ENCODE measurements at regions not wholly inside any gene's neighbourhood (a gene's known extent, or its start where the extent isn't known, plus 50 kb on each side); places are given as distances from the start of the nearest gene placed in this dataset.
"Not testable (repeated sequence)": the region's sequence is repeated elsewhere in the genome, so short reads cannot be mapped to it uniquely, and the experiment has no call there.

DNA sequence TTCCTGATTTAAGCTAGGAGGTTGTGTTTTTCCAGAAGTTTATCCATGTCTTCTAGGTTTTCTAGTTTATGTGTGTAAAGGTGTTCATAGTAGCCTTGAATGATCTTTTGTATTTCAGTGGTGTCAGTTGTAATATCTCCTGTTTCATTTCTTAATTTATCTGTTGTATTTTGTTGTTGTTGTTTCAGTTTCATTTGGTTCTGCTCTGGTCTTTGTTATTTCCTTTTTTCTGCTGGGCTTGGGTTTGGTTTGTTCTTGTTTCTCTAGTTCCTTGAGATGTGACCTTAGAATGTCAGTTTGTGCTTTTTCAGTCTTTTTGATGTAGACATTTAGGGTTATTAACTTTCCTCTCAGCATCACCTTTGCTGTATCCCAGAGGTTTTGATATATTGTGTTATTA is 62.8 kb downstream of the SCP2D1 start:
- not testable (repeated sequence) for DNase-seq

DNA sequence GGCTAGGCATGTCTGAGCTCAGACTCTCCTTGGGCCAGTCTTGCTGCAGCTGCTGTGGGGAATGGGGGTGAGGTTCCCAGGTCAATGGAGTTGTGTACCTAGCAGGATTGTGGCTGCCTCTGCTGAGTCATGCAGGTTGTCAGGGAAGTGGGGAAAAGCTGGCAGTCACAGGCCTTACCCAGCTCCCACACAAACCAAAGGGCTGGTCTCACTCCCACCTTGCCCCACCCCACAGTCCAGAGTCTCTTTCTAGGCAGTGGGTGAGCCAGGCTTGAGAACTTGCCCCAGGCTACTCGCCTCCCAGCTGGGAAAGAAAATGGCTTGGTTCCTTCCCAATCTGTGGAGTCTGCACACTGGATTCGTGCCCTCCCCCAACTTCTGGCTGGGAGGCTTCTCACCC is 65.7 kb downstream of the SCP2D1 start:
- no peak for DNase-seq

DNA sequence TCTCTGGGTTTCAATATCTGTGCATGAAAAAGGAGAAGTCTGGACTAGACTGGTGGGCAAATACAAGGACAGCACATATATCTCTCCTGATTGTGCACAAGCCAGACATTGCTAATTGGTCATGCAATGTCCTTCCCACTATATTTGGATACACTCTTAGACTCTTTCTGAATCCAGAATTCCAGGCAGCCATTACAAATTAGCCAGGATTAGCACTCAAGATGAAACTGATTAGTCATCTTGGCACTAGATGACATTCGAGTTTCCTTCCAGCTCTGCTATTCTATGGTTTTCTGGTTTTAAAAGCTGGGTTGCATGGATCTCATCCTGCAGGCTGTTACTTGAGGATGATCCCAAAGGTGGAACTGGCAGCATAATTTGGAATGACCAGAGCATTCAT is 73.2 kb downstream of the SCP2D1 start:
- DNase-seq = no peak

DNA sequence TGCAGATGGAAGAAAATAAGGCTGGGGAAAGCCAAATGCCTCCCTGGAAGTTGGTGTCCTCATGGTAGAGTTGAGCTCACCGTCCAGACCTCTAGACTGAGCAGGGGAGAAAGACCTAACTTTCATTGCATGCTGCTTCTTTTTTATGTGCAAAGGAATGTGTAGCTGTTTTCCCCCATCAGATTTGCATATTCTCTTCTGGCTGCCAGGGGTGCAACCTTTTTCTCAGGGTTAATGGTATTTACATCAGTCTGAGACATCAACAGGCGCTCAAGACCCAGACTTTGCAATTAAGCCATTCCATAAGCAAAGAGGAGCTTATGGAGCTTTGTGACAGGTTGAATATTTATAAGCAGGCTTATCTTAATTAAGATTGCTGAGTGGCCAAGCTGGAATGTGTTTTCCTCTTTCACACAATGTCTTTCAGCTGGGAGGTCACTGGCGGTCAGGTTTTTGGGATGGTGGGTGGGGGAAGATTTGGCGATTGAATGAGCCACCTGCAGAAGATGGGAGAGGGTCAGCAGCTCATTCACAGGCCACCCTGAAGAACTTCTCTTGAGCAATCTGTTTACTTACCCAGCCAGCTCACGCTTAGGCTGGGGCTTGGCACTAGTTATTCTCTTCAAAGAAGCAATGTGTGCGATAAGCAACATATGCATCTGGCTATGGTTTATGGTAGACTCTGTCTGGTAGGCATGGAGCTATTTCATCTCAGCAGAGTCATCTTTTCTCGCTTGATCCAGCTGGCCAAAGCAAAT is 88.6 kb downstream of the SCP2D1 start:
- no peak for DNase-seq

DNA sequence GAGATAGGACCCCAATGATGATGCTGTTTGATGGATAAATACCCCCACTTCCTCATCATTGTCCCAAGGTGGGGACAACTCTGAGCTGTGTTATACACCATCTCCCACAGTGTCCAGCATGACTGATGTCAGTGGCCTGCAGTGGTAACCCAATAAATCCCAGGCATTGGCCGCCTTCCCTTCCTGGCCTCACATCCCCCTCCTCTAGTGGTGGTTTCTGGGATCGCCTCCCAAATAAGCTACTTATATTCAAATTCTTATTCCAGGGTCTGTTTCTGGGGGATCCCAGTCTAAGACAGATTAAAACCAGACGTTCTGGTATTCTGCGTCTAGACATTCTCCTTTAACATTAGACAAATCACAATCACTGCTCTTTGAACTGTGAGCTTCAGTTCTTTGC is 90.6 kb downstream of the SCP2D1 start:
- DNase-seq = no peak

DNA sequence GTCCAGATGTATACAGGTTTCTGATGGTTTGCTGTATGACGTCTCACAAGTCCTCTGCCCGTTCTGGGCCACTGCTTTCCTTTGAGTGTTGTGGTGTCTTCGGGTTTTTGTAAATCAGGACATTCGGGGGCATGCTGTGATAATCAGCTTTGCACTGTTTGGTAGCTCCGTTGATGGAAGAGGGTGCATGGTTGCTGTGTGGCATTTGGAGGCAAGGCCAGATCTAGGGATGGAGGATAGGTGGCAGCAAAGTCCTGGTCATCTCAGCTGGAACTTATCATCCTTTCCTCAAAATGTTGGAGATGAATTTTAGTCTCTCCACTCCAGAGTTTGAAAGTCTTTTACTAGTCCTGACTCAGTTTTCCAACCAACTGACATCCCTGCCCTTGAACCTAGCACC is 91.0 kb downstream of the SCP2D1 start:
- no peak for DNase-seq

DNA sequence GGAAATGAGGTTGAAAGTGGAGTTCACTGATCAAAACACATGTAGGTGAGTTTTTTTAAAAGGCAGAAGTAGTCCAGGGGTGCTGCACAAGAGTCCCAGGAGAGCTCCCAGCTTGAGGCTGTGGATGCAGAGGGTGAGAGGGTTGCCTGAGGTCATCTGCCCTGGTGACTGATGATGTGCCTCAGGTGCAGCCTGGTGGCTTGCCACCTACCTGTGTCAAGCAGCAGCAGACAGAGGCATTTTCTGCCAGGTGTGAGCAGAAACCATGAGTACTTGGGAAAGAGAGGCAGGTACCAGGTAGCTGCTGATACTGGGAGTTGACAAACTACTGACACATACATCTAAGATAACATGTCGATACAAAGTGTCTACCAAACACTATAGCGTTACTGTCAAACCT is 92.5 kb downstream of the SCP2D1 start:
- no peak for DNase-seq

DNA sequence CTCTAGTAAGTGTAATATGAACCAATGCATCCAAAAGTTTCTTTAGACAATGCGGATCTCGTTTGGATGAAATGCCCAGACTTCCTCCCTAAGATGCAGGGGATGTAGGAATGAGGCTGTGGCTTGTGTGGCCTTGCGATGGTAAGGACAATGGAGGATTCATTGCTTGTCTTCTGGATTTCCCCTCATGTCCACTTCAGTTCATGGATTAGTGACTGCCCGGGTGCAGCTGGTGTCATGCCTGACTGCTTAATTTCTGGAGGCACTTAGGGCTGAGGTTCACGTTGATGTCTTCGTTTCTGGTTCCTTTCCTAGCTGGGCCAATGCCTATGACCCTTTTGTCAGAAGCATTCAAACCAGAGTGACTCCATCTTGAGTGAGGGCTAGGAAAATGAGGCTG is 93.8 kb downstream of the SCP2D1 start:
- no peak for DNase-seq

DNA sequence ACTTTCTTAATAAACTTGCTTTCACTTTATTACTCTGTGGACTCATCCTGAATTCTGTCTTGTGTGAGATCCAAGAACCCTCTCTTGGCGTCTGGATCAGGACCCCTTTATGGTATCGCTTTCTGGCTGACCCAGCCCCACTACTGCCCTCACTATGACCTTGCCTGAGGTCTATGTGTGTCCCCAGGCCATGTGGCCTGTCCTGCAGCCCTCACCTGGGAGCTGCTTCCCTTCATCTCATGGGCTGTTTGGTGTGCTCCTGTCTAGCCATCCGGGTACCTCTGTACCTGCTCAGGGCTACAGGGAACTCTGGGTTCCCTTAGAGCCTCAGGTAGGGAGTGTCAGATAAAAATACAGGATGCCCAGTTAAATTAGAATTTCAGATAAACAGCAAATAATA is 94.5 kb downstream of the SCP2D1 start:
- DNase-seq = no peak

DNA sequence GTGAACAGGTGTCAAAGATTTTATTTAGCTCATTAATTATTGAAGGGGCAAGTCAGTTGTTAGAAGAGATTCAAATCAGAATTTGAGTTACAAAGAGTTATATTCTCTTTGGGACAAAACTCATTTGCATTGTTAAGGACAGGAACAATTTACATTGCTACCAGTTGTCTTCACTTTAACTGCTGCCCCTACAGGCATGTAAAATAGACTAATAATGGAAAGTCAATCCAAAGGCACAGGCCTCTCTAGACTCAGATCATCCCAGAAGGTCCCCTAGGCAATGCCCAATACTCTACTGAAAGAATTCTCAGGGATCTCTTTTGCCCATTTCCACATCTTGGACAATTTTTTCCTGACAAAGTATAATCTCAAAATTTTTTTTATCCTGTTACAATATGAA is 95.7 kb downstream of the SCP2D1 start:
- no peak for DNase-seq

DNA sequence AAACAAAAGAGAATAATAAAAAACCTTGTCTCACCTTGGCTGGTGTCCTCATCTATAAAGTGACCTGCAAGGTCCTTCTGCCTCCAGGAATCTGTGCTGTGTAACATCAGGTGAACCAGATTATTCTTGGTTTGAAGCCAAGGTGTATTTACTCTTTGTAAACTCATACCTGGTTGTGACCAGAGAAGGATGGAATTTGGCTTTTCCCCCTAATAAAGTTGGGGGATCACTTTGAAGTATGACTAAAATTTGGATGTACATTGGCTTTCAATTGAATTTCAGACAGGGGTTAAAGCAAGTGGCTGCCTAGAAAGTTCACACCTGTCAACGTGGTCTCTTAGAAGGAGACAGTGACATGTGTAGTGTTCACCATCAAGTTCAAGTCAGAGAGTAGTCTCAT is 100.1 kb downstream of the SCP2D1 start:
- DNase-seq = no peak

DNA sequence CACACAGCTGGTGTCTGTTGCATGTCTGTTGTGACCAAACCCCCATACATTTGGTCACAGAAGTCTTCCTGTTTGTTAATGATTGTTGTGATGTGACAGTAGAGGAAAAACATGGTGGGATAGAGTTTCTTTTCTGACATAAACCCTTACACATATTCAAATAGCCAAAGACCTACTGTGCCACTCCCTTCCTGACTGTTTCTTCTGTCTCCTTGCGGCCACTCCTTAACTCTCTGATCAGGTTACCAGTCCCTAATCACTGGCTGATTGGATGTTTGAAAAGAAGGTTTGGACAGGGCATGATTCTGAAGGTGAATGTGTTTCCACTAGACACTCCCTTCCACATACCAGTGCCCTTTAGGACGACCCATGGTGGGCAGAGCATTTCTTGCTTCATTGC is 101.2 kb downstream of the SCP2D1 start:
- no peak for DNase-seq

DNA sequence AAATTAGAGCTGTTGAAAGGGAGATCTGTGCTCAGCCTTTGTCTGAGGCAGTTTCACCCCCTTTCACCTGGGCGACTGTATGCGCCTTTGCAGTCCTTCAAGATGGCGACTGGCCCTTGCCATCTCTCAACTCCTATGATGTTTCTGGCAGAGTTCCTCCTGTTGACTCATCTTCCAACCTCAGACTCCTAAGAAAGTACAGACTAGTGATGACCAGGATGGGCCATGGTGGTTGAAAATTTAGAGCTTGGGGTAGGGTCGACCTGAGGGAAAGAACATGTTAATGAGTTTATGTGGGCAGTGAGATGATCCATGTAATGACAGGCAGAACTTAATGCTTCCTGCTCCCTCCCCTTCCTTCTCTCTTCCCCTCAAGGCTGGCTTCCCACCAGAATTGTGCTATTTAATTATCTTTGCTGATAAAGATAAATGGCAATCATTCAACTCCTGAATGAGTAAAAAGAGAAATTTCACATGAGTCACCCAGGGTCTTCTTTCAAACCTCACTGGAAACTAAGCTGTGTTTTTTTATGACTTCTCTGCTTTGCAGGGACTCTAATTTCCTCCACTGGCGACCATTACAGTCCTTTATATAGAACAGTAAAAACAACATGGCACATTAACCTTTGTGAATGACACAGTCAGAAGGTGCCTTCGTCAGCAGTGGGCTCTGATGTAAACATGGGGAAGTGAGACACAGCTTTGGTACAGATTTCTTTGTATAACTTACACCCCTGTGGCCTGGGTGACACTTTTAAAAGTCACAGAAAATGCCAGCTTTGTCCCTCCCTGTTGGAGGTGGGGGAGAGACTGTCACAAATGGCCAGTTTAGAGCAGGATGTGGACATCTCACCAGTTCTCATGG is 103.5 kb downstream of the SCP2D1 start:
- DNase-seq = no peak

DNA sequence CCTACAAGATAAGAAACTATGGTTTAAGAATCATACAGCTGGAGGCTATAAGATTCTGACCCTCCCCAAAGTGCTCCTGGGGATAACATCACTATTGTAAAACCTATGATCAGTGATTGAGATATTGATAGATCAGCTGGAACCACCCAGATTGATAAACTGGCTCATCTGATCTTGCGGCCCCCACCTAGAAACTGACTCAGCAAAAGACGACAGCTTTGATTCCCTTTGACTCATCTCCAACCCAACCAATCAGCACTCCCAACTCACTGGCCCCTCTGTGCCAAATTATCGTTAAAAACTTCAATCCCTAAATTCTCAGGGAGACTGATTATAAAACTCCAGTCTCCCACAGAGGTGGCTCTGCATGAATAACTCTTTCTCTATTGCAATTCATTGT is 106.4 kb downstream of the SCP2D1 start:
- DNase-seq = no peak

DNA sequence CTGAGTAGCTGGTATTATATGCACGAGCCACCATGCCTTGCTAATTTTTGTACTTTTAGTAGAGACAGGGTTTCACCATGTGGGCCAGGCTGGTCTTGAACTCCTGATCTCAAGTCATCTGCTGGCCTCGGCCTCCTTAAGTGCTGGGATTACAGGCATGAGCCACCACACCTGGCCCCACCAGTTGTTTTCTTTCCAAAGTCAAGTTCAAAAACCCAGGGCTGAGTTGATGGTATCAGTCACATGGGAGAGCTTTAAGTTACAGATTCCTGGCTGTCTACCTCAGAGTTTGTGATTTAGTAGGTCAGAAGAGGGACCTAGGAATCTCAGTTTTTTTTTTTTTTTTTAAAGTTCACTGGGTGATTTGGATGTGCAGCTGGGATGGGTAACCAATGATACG is 107.7 kb downstream of the SCP2D1 start:
- no peak for DNase-seq

DNA sequence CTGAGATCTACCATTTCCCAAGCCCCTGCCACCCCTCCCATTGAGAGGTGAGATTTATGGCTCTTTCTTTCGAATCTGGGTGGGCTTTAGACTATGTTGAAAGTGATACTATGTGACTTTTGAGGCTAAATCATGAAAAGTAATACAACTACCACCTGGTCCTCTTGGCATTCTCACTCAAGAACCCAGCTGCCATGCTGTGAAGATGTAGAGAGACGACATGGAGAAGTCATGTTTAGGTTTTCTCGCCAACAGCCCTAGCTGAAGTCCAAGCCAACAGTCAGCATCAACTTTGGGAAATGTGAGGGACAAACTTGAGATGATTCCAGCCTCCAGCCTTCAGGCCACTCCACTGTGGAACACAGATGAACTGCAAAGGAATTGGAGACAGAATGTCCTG is 108.7 kb downstream of the SCP2D1 start:
- no peak for DNase-seq

DNA sequence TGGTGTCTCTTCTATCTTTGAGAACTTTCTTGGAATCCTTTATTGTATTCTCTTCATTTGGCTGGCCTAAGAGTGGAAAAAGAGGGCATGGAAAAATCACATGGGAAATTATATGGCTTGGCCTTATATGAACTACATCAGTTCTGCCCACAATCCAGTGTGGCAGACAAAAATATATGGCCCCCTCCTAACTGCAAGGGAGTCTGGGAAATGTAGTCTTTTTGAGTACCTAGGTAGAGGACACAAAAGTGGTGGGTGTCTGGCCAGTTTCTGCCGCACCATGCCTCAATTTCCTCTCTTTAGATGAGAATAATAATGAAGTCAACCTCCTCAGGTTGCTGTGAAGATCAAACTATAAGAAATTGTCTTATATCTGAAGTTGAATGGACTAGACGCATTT is 109.3 kb downstream of the SCP2D1 start:
- DNase-seq = no peak

DNA sequence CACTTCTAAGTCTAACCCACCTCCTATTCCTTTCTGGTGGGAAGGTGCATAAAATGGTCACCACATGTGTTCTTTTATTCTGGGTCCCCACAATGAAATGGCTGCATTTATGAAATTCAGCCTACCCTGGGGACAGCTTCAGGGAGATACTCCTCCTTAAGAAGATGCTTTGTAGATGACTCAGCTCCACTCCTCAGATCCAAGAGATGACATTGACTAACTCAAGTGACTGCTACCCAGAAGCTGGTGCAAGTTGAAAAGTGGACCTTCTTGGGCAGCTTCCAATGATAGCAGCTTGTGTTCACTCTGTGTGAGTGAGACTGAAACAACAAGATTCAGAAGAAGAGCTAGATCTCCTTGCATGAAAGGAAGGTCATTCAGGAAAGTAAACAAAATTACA is 113.4 kb downstream of the SCP2D1 start:
- no peak for DNase-seq

DNA sequence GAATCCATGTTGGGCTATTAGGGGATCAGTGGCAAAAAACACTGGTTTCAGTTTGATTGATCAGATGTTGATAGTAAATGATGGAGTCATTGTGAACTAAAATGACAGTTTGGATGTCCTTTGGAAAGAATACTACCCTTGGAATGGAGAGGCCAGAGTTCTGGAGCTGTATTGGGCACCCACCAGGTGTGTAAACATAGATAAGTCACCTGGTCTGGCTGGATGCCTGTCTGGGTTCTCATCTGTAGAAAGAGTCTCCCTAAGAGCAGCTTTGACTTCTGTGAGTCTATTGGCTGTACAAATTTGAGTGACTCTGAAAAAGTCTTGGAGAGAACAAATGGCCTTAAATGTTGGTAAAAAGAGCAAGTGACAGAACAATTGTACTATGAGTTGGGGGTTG is 115.0 kb downstream of the SCP2D1 start:
- no peak for DNase-seq

DNA sequence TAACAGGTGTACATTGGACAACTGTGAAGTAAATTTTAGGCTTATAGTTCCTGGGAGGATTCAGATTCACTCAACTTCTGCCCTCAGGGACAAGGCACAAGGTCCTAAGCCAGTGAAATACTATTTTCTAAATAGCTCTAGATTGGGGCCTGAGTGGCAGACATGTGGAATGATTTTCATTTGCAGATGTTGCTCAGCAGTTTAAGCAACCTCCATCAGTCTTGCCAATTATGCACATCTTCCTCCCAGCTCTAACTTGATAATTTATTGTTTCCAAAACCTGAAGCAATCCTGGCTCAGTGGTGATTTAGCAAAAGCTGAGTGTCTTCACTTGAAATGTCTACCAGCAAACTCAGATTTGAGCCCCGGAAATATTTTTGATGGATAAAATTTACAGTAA is 116.2 kb downstream of the SCP2D1 start:
- DNase-seq = no peak

DNA sequence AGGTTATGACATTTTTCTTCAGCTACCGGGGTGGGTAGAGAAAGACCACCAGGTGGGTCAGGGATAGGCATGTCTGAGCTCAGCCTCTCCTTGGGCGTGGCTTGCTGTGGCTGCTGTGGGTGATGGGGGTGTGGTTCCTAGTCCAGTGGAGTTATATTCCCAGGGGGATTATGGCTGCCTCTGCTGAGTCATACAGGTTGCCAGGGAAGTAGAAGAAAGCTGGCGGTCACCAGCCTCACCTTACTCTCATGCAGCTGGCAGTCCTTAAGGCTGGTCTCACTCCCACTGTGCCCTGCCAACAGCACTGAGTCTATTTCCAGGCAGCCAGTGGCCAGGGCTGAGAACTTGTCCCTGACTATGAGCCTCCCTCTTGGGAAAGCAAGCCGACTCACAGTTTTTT is 130.0 kb downstream of the SCP2D1 start:
- DNase-seq = no peak

DNA sequence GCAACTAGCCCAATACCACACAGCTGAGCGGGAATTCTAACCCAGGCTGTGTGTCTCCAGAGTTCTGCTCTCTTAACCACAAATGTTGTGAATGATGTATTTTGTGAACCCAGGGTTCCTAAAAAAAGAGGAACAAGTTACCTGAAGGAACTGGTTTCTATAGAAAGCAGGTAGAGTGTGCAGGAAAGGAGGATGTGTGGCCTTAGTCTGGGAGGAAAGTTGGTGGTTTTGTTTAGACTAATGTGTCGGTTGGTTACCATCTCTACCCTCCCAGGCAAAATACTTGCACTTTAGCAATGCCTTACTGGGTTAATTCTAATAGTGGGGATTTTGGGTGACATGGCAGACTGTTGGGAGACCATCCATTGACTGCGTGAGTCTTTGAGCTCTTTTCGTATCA is 143.3 kb downstream of the SCP2D1 start:
- no peak for DNase-seq

DNA sequence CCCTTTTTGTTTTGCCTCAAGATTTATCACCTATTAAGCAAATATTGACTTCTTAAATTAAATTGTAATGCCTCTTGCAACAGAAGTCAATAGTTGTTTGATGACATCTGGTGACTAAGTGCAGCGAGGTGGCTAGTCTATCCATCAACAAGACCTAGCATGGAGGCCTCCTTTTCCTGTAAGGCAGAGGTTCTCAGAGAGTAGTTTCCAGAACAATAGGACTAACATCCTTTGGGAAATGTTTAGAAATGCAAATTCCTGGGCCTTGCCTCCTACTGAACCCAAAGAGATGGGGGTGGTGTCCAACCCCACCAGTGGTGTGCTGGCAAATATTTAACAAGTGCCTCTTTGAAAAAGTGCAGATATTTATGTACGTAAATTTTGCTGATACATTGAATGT is 143.7 kb downstream of the SCP2D1 start:
- no peak for DNase-seq

DNA sequence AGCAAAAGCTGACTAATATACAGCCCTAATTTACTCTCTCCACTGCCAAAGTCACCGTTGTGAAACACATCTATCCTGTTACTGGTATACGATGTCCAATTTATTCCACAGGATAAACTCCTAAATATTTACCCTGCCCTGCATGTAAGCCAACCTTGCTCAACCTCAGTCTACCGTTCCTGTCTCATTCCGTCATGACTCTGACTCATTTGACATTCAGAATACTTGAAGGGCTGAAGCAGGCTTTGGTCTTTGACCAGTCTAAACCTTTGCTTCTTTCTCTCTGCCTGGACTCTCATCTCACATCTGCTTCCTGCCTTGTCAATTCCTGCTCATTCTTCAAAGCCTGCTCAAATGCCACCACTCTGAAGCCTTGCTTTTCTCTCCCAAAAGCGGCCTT is 157.5 kb downstream of the SCP2D1 start:
- no peak for DNase-seq

DNA sequence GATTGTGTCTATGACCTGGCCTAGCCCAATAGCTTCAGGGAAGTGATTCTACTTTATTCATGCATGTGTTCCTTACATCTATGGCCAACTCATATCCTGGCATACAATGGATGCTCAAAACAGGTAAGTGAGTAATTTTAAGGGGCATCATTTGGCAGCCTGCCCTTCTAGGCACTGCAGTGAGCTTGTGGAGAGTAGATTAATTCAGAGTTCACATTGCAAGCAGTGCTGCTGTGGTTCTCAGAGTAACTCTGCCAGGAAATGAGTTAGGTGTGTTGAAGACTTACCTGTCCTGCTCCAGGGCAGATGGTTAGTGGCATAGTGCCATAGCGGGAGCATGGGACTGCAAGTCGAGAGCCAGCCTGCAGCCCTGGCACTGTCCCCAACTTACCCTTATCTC is 158.0 kb downstream of the SCP2D1 start:
- no peak for DNase-seq
